C4-2B (cell line): ENCODE measurements at regions not wholly inside any gene's neighbourhood (a gene's known extent, or its start where the extent isn't known, plus 50 kb on each side); places are given as distances from the start of the nearest gene placed in this dataset.

Experiments used
- H3K27ac ChIP-seq: fragments of 450-650 bp; 2 replicates; pipeline ENCODE4 v1.5.1; 2017
- ZFX ChIP-seq: fragments of 450-650 bp; IDR thresholded peaks from 2 replicates; pipeline ENCODE4 v1.6.1; 2017
- TF ChIP-seq, protein P1 (sequence below): fragments of 450-650 bp; conservative IDR thresholded peaks from 2 replicates; pipeline ENCODE4 v1.5.1; 2017; ENCODE audit warnings: mild to moderate bottlenecking

DNA sequence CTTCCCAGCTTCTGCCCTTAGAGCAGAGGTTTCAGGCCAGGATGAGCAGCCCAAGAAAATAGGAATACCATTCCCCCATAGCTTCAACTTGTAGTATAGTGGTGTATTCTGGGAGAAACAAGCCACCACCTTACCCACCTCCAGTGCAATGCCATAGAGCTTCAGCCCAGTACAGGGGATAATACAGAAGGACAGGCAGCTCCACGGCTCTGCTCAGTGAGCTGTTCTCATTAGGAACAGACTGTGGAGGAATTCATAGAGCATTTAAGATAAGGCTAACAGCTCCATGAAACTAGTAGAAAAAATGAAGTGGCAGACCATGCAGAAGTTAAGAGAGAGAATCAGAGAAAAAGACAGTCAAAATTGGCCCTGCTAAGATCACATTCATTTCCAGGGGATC lies 294.7 kb upstream of the POGK start:
- H3K27ac ChIP-seq: no peak overlapping the region
- no peak for TF ChIP-seq ZFX
- TF ChIP-seq, protein P1, sequence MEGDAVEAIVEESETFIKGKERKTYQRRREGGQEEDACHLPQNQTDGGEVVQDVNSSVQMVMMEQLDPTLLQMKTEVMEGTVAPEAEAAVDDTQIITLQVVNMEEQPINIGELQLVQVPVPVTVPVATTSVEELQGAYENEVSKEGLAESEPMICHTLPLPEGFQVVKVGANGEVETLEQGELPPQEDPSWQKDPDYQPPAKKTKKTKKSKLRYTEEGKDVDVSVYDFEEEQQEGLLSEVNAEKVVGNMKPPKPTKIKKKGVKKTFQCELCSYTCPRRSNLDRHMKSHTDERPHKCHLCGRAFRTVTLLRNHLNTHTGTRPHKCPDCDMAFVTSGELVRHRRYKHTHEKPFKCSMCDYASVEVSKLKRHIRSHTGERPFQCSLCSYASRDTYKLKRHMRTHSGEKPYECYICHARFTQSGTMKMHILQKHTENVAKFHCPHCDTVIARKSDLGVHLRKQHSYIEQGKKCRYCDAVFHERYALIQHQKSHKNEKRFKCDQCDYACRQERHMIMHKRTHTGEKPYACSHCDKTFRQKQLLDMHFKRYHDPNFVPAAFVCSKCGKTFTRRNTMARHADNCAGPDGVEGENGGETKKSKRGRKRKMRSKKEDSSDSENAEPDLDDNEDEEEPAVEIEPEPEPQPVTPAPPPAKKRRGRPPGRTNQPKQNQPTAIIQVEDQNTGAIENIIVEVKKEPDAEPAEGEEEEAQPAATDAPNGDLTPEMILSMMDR: no peak

DNA sequence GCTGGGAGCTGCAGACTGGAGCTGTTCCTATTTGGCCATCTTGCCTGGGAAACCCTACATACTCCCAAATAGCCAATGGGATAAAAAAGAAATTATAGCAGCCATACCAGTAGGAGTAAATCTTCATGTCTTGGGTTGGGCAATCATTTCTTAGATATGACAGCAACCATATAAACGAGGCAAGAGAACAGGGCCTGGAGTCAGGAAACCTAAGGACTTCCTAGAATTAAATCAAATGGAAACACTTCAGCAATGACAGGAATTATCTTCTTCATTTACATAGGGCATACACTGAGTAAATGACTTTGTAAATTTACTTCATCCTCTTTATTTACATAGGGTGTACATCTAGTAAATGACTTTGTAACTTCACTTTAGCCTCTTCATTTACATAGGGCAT lies 286.6 kb upstream of the POGK start:
- TF ChIP-seq, protein P1: no peak
- TF ChIP-seq ZFX: no peak
- no peak overlapping the region for H3K27ac ChIP-seq

DNA sequence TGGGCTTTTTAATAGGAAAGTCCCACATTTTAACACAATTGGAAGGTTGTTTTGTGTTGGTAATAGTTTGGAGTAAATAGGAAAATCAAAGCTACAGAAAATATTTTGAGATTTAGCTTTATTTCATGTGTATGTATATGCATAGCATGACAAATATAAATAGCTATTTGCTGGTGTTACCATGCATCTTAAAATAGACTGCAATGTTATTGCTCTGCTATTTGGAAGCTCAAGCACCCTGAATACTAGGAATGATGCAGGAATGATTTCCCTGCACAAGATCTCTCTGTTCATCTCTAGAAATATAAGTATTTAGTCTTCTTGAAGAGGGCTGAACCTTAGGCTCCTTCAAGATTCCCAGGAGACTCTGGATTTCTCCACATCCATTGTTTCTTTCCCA lies 268.3 kb upstream of the POGK start:
- TF ChIP-seq, protein P1: no peak
- no peak for TF ChIP-seq ZFX
- no peak overlapping the region for H3K27ac ChIP-seq

DNA sequence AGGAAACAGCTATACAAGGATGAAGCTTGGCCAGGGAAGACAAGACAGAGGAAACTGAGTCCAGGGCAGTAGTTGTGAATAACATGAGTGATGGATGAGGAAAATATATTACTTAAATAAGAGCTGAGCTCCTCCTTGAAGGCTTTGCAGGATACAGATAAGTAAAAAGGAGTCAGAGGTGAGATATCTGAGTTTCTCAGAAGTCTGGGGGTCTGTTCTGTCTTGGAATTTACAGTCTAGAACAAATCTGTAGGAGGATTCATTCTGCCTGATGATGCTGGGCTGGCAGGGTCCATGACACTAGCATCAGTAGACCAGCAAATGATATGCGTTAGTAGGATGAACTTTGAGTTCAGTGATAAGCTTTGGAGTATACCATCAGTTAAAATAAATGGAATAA lies 266.1 kb upstream of the POGK start:
- no peak overlapping the region for H3K27ac ChIP-seq
- TF ChIP-seq, protein P1: no peak
- no peak for TF ChIP-seq ZFX

DNA sequence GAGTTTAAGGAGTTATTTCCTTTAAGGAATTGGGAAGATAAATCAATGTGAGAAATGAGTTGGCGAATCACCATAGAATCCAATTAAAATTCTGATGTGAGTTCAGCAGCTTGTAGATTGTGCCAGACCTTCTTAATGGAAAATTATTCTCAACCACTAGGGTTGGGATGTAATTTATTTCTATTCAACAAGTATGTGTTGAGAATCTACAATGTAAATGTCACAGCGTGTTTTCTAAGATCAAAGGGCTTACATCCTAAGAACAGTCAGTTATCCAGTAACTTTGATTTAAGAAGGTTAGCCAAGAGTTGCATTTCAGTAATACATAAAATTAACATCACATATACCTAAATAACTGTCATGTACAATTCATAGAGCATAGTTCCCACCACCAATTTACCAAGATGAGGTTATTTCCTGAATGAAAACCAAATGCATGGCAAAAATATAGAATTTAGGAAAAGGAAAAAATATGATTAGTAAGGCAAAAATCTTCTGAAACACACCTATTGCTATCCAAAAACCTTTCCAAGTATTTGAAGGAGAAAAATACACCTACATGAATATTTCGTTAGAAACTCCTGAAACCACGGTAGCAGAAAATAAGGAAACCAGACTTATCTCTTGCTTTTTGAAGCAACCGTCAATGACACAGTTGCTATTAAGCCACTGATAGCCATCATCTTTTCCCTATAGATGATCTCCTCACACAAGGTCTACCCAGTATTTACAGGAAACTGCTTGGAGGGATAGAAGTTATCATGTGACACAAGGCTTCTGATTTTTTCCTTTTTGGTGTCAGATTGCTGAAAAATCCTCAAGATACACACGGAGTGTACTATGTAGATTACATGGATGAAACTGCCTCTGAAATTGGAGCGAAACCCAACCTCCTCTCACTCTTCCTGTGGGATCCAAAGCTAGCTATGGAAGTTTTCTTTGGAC lies 259.4 kb upstream of the POGK start:
- no peak overlapping the region for H3K27ac ChIP-seq
- TF ChIP-seq, protein P1: no peak
- TF ChIP-seq ZFX: no peak

DNA sequence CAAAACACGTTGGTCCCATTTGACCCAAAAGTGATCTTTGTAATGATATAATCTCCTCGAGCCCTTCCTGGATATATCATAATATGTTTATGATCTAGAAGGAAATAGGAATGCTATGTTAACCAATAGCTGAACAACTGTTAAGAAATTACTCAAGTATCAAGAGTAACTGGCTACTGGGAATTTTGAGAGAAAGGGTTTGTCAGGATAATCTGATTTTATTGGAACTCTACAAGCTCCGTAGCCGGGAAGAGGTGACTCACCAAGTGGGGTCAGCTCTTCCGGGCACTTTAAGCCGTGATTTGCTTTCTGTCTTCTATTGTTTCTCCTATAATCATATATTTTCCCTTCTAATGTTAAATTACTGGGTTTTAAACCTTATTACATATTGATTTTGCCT lies 250.5 kb upstream of the POGK start:
- TF ChIP-seq, protein P1: no peak
- TF ChIP-seq ZFX: no peak
- no peak overlapping the region for H3K27ac ChIP-seq

DNA sequence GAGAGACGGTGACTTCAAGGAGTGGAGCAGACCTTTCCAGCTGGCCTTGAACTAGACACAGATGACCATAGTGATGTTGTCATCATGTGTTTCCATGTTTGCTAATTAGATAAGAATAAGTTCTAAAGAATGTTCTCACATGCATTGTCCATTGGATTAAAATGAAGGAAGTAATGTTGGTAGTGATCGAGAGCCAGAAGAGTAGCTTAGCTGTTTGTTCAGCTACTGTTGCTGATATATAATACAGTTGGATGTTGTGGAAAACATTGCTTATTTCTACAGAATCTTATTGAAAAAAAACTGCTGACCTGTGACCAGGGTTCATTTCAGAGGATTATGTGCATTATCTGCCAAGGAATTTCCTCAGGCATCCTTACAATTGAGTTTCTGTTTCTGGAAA lies 249.1 kb upstream of the POGK start:
- no peak overlapping the region for H3K27ac ChIP-seq
- TF ChIP-seq ZFX: no peak
- TF ChIP-seq, protein P1: no peak
